ENCODE measurements at regions not wholly inside any gene's neighbourhood (a gene's known extent, or its start where the extent isn't known, plus 50 kb on each side); places are given as distances from the start of the nearest gene placed in this dataset.
A peak's percentile ranks its signal among the peaks of the same experiment; 100 is the strongest.

- DNase-seq: no peak
Measured at GRCh38 chr6:4008324-4009047, 70.5 kb downstream of the FAM217A start.

DNA sequence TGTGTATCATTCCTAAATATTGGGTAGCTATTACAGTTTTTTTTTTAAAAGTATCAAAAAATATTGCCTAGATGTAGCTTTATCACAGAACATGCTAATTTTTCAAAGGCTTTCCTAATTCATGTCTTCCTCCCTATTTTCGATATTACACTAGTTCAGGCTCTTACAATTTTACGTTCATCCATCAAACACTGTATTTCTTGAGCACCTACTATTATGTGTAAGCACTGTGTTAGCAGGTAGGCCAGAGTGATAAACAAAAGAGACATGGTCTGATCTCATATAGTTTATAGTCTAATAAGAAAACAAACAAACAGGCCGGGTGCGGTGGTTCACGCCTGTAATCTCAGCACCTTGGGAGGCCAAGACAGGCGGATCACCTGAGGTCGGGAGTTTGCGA lies 69.5 kb downstream of the FAM217A start:
- no peak for DNase-seq

GRCh38 chr6:4010048-4010447 lies 68.9 kb downstream of the FAM217A start:
- DNase-seq: no peak

DNA sequence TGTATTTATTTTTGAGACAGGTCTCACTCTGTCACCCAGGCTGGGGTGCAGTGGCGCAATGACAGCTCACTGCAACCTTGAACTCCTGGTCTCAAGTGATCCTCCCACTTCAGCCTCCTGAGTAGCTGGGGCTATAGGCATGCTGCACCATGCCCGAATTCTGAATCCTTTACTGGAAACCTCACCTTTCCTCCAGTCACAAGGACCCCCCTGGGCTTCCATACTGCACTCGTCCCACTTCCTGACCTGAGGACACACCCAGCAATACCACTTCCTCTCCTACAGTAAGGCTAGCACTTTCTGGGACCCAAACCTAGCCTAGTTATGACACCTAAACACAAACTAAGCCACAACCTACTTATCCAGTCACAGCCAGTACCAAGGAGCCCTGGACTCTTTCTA lies 68.2 kb downstream of the FAM217A start:
- no peak for DNase-seq

DNA sequence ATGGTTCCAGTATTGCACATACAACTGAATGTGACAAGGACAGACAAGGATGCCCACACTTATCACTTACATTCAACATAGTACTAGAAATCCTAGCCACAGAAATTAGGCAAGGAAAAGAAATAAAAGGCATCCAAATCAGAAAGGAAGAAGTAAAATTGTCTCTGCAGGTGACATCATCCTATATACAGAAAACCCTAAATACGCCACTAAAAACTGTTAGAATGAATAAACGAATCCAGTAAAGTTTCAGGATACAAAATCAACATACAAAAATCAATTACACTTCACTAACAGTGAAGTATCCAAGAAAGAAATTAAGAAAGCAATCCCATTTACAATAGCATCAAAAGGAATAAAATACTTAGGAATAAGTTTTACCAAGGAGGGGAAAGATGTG lies 66.1 kb downstream of the FAM217A start:
- DNase-seq: no peak

DNA sequence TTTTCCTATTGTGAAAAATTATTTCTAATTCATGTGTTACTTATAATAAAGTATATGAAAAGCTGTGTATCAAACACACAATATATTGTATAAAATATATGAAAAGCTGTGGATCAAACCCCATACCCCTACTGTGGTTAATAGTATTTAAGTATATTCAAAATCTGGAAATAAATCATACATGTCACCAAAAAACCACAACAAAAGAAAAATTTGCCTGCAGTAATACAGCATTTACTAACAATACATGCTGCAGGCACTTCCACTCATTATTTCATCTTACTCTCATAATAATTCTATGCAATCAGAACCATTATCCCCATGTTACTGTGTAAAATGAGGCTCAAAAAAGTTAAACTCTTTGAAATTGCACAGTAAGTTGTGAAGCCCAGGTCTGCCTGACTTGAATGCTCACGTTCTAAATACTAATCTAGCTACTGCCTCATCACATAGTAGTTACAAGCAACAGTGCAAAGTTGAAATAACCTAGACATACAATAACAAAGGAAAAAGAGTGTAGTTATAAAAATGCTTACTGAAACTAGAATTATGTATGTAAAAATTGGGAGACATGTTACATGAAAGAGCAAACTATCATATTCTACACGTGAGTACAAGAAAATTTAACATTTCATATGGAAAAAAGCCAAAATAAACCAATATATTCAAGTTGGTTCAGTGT lies 61.7 kb downstream of the FAM217A start:
- no peak for DNase-seq

DNA sequence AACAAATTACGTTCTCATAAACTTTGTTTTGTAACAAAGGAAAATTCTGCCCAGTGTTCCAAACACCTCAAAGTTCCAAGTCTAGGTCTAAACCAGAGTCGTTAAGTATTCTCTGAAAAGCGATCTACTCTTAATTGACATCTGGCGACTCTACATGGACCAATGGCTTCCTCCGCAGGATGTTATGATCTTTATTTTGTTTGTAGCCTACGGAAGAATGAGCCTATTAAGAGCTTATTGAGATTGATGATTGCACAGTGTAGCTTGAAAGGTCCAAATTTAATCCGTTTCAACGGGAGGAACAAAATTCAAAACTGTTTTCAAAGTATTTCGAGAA lies 61.1 kb downstream of the FAM217A start:
- DNase-seq: no peak

DNA sequence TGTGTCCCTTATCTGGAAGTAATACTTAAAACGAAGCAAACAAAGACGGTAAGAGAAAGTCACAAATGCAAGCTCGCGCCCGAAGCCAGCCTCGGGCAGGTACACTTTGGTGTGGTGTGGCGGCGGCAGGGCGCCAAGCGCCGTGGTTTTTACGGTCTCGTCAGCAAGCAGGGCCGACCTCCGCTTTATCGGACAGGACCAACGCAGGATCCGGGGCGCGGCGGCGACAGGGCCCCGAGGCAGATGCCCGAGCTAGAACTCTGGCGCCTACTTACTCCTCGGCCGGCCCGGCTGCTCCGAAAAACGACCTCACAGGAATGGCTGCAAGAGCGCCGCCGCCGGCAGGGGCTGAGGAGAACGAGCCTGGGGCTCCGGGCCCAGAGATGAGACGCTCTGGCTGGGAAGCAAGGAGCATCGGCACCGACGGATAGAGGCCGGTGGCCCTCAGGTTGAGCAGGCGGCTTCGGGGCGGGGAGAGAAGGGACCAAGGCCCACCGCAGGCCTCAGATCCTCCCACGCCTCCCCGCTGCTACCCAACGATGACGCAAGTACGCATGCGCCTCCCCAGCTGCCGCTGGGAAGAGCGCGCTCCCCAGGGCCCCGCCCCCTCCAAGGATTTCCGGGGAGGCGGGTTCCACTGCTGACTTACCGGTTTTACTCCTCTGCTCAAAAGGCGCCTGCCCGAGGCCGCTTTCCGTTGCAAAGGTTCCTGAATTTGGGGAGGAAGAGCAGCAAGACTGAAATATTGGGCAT lies 60.6 kb downstream of the FAM217A start:
- peak; percentile 71 for DNase-seq
